Transverse colon (tissue), 4 donors: ENCODE measurements at regions not wholly inside any gene's neighbourhood (a gene's known extent, or its start where the extent isn't known, plus 50 kb on each side); places are given as distances from the start of the nearest gene placed in this dataset.

Experiments used
- DNase-seq: peaks from one replicate; pipeline ENCODE4 v3.0.0-alpha.2; 2019
- H3K27ac ChIP-seq, 4 donors: fragments of 200-600 bp; sonication (generic); 2 replicates each; pipeline ENCODE4 v1.5.1; 2016 to 2018; ENCODE audit warnings: inconsistent platforms in 4 of 4
- H3K27me3 ChIP-seq: fragments of 200-600 bp; sonication (generic); 2 replicates; pipeline ENCODE4 v1.5.1; 2017; ENCODE audit warnings: inconsistent platforms
- H3K36me3 ChIP-seq, 4 donors: fragments of 200-600 bp; sonication (generic); 2 replicates each; pipeline ENCODE4 v1.5.1; 2017 to 2019; ENCODE audit warnings: inconsistent platforms in 4 of 4
- H3K4me1 ChIP-seq, 4 donors: fragments of 200-600 bp; sonication (generic); 2 replicates each; pipeline ENCODE4 v1.5.1; 2017 to 2020; ENCODE audit warnings: inconsistent platforms in 4 of 4
- H3K4me3 ChIP-seq, 4 donors: fragments of 200-600 bp; sonication (generic); 1 replicate in 1 of 4; 2 replicates in 3 of 4; pipeline versions ENCODE4 v1.5.1 to v1.6.1; 2017 to 2019; ENCODE audit warnings: inconsistent platforms in 4 of 4
- H3K9me3 ChIP-seq, 2 donors: fragments of 200-600 bp; sonication (generic); 2 replicates each; pipeline ENCODE4 v1.5.1; 2017 to 2019; ENCODE audit warnings: inconsistent platforms in 2 of 2
- CTCF ChIP-seq, 5 experiments: fragments of 200-600 bp in 3 of 5; fragments of 450-650 bp in 2 of 5; sonication (generic) in 3 of 5; IDR thresholded peaks; 1 replicate in 2 of 5; 2 replicates in 3 of 5; pipeline ENCODE4 v1.5.1; 2016 to 2017; ENCODE audit warnings: antibody characterized with exemption in 5 of 5, inconsistent platforms in 3 of 5, mild to moderate bottlenecking in 2 of 5, moderate library complexity in 1 of 5
- EP300 ChIP-seq: sonication (generic); formaldehyde crosslinking; IDR thresholded peaks from one replicate; pipeline ENCODE4 v1.6.1; 2017; ENCODE audit warnings: antibody characterized with exemption, low read depth
- POLR2A ChIP-seq: fragments of 450-650 bp; IDR thresholded peaks from one replicate; pipeline ENCODE4 v1.6.1; 2016; ENCODE audit warnings: antibody characterized with exemption, mild to moderate bottlenecking, moderate library complexity
- POLR2AphosphoS5 ChIP-seq, 3 donors: sonication (generic); formaldehyde crosslinking; IDR thresholded peaks; one replicate each; pipeline ENCODE4 v1.6.1; 2016; ENCODE audit warnings: antibody characterized with exemption in 3 of 3
- WGBS, 2 donors: methylation state at CpG; one replicate each; pipeline ENCODE4 v1.1.5; 2018; ENCODE audit warnings: low coverage in 1 of 2; 5-methylcytosine and 5-hydroxymethylcytosine counted together
- in situ Hi-C, 4 donors: fragments of 200-750 bp; cut with MboI; loops; one replicate each; pipeline versions ENCODE4 v1.15.0 to v1.15.1; 2017; ENCODE audit warnings: low sequenced_read_pairs in 3 of 4, low pct_ligation_motif_present in 1 of 4, low pct_unique_long_range_greater_than_20kb in 1 of 4
- intact Hi-C: fragments of 100-400 bp; cut with DNase I; formaldehyde crosslinking; loops from one replicate; pipeline ENCODE4 v1.15.1; 2023; ENCODE audit warnings: low total_unique reads

- Histone ChIP-seq H3K36me3 (no peaks in the 10 kb centered on the region), H3K27me3 (no peaks in the 10 kb centered on the region), H3K4me3 (no peak overlapping the region), H3K9me3 (no peaks in the 10 kb centered on the region), H3K4me1 (peaks cover 13 to 45% (median 20%) of the 10 kb centered on the region in 4 donors), H3K27ac (peak overlapping the region; percentile 43 to 72 (median 62))
- TF ChIP-seq CTCF (IDR thresholded peaks at IDR 0.05) (no peak), EP300 (no peak), POLR2AphosphoS5 (IDR thresholded peaks at IDR 0.05) (no peak), POLR2A (no peak)
- intact Hi-C loops (loop anchor here (5.0 kb wide), 1 partner anchor 1348 kb away; no protein-coding TSS in a partner anchor), in situ Hi-C loops (no loop called here)
- 46 to 56% methylated on average over 1 to 2 of the region's 2 CpGs for WGBS, 2 donors
- no peak for DNase-seq
Observed at GRCh38 chr12:105674871-105675699, 344.6 kb downstream of the C12orf75 start.

GRCh38 chr12:105676694-105677093, 346.2 kb downstream of the C12orf75 start:
- in situ Hi-C loops (no loop called here), intact Hi-C loops (loop anchor here (5.0 kb wide), 1 partner anchor 1349 kb away; no protein-coding TSS in a partner anchor)
- peak; percentile 81 for DNase-seq
- H3K4me1 ChIP-seq = peaks cover 13 to 44% (median 20%) of the 10 kb centered on the region in 4 donors
- 47% methylated on average over 2 of the region's 2 CpGs; no CpG with 5 or more reads in 1 of the 2 donors for WGBS, 2 donors
- no peak overlapping the region for H3K4me3 ChIP-seq
- H3K27me3 ChIP-seq = no peaks in the 10 kb centered on the region
- H3K9me3 ChIP-seq = no peaks in the 10 kb centered on the region
- TF ChIP-seq CTCF (IDR thresholded peaks at IDR 0.05) (no peak), EP300 (no peak), POLR2A (no peak), POLR2AphosphoS5 (IDR thresholded peaks at IDR 0.05) (peak in 2 of 3 donors; percentile 44 to 47)
- H3K36me3 ChIP-seq = no peaks in the 10 kb centered on the region
- H3K27ac ChIP-seq = peak overlapping the region; percentile 43 to 72 (median 62)

GRCh38 chr12:105677672-105678071, 347.2 kb downstream of the C12orf75 start:
- in situ Hi-C loops = no loop called here
- Histone ChIP-seq H3K4me3 (no peak overlapping the region), H3K27ac (peak overlapping the region in 2 of 4 donors; percentile 43 to 57), H3K9me3 (no peaks in the 10 kb centered on the region), H3K27me3 (no peaks in the 10 kb centered on the region), H3K36me3 (no peaks in the 10 kb centered on the region), H3K4me1 (peaks cover 13 to 34% (median 20%) of the 10 kb centered on the region in 4 donors)
- TF ChIP-seq POLR2A (no peak), CTCF (IDR thresholded peaks at IDR 0.05) (no peak), POLR2AphosphoS5 (IDR thresholded peaks at IDR 0.05) (no peak), EP300 (no peak)
- WGBS, 2 donors = 67 to 69% methylated on average over 1 to 2 of the region's 2 CpGs
- DNase-seq = no peak
- intact Hi-C loops = loop anchor here (5.0 kb wide), 1 partner anchor 1350 kb away; no protein-coding TSS in a partner anchor

GRCh38 chr12:105679982-105680381, 349.5 kb downstream of the C12orf75 start:
- 100% methylated on average over 1 of the region's 1 CpG; no CpG with 5 or more reads in 1 of the 2 donors for whole genome bisulfite sequencing, 2 donors
- DNase-seq = no peak
- no peak overlapping the region for H3K27ac ChIP-seq
- intact Hi-C loops (loop anchor here (5.0 kb wide), 1 partner anchor 1353 kb away; no protein-coding TSS in a partner anchor), in situ Hi-C loops (no loop called here)
- no peaks in the 10 kb centered on the region for H3K36me3 ChIP-seq
- TF ChIP-seq CTCF (IDR thresholded peaks at IDR 0.05) = no peak
- TF ChIP-seq POLR2AphosphoS5 (IDR thresholded peaks at IDR 0.05) = no peak
- no peak for TF ChIP-seq EP300
- no peak for TF ChIP-seq POLR2A
- H3K4me1 ChIP-seq = peaks cover 13 to 25% (median 20%) of the 10 kb centered on the region in 4 donors
- H3K9me3 ChIP-seq = no peaks in the 10 kb centered on the region
- no peak overlapping the region for H3K4me3 ChIP-seq
- no peaks in the 10 kb centered on the region for H3K27me3 ChIP-seq
